ENCODE measurements at regions not wholly inside any gene's neighbourhood (a gene's known extent, or its start where the extent isn't known, plus 50 kb on each side); places are given as distances from the start of the nearest gene placed in this dataset.

GRCh38 chr10:131844529-131845084, 56.2 kb upstream of the PPP2R2D start:
- H3K27ac ChIP-seq, result no peak overlapping the region
- ChIA-PET POLR2A (ENCODE audit: low non-redundant PET) (no interaction called here), CTCF (no interaction called here)

DNA sequence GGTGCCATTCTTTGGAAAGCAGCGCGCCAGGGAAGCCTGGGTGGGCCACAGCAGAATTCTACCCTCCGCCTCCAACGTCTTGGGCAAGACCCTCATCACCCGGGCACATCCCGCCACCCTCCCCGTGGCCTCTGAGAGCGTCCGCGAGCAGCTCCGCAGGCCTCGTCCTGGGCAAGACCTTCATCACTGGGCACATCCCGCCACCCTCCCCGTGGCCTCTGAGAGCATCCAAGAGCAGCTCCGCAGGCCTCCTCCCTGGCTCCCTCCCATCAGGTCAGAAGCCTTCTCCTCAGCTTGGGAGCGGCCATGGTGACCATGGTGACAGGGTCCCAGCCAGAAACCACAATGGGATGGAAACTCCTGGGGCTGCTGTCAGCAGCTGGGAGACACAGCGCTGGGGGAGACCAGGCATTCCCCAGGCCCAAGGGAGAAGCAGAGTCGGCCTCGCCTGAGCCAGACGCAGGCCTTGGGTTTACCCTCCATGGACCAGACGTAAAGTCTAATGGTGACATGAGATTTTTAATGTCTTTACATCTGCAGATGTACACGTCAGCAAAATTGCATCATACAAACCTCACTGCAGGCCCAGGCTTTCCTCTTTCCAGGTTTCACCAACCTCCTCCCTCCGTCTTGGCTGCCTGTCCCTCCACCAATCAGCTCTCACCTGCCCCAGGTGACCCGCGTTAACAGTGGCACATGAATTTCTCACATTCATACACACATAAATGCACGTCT, 55.1 kb upstream of the PPP2R2D start:
- TF ChIP-seq, protein P1, sequence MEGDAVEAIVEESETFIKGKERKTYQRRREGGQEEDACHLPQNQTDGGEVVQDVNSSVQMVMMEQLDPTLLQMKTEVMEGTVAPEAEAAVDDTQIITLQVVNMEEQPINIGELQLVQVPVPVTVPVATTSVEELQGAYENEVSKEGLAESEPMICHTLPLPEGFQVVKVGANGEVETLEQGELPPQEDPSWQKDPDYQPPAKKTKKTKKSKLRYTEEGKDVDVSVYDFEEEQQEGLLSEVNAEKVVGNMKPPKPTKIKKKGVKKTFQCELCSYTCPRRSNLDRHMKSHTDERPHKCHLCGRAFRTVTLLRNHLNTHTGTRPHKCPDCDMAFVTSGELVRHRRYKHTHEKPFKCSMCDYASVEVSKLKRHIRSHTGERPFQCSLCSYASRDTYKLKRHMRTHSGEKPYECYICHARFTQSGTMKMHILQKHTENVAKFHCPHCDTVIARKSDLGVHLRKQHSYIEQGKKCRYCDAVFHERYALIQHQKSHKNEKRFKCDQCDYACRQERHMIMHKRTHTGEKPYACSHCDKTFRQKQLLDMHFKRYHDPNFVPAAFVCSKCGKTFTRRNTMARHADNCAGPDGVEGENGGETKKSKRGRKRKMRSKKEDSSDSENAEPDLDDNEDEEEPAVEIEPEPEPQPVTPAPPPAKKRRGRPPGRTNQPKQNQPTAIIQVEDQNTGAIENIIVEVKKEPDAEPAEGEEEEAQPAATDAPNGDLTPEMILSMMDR (conservative IDR thresholded peaks at IDR 0.05; ENCODE audit: low read depth), result no peak
- POLR2A ChIA-PET (ENCODE audit: low non-redundant PET), result no interaction called here
- CTCF ChIA-PET, result no interaction called here
- DNase-seq (ENCODE audit: low spot score), result no peak
- H3K27ac ChIP-seq, result no peak overlapping the region

More at GRCh38 chr10:131844529-131845084, 56.2 kb upstream of the PPP2R2D start:
- no peak for DNase-seq (ENCODE audit: low spot score)
- TF ChIP-seq, protein P1 (conservative IDR thresholded peaks at IDR 0.05; ENCODE audit: low read depth), result no peak

DNA sequence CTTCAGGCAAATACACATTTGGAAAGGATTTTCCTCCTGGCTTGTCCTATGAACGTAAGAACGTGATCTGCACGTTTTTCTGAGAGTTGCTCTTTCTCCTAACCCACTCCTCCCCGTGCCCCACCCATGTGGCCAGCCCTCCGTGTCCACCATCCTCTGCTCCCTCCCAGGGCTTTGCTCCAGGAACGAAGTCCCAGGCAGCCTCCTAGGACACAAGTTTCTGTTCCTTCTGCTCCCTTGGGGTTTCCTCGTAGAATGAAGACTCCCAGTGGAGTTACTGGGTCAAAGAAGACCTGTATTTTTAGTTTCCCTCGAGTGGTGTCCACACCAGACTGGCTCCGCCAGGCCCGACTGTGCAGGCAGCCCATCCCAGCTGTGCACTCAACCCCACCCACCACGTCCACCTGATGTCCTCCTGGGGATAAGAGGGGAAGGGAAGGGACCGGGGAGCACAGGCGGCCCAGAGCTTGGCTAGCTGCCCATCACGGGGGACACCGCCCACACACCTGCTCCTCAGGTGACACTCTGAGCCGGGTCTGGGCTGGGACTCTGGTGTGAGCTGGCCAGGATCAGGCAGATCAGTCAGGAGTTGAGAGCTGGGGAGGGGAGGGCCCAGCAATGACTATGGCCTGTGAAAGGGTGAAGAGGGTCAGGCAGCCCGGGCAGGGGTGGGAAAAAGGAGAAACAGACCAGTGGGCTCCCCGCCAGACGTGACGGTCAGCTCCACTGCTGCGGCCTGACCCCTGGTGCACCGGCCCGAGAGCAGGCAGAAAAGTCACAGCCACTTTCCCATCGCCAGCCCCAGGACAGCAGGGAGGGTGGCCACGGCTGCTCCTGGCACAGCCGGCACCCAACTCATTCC, 54.3 kb upstream of the PPP2R2D start:
- ChIA-PET CTCF (interaction anchor here (0.6 kb wide), 1 partner anchor 393 kb away, joined by 3 read pairs; no protein-coding TSS in a partner anchor), POLR2A (ENCODE audit: low non-redundant PET) (no interaction called here)
- H3K27ac ChIP-seq, result no peak overlapping the region
- DNase-seq (ENCODE audit: low spot score), result no peak
- TF ChIP-seq, protein P1 (conservative IDR thresholded peaks at IDR 0.05; ENCODE audit: low read depth), result no peak

DNA sequence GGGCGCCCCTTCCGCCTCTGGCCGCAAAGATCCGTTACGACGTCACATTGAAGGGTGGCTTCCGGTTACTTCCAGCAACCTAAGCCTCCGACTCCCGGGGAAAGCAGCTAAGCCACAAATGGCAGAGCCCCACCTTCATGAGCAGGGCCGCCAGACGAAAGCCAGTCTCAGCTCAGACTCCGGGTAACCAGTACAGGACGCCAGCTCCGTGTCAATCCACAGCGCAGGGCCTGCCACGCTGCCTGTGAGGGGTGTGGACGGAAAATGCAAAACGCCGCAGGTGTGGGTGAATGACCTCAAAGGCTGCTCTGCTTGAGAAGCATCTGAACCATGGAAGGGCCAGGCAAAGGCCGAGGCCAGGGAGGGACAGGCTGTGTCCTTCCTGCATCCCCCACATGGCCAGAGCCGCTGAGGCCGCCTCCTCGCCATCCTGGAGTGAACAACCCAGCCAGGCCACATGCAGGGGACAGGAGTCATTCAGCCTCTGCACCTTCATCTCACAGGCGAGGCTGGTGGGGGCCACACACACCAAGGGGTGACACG, 53.5 kb upstream of the PPP2R2D start:
- ChIA-PET POLR2A (ENCODE audit: low non-redundant PET) (no interaction called here), CTCF (interaction anchor here (0.6 kb wide), 2 partner anchors 302 to 393 kb away, joined by 3 read pairs; no protein-coding TSS in a partner anchor)
- TF ChIP-seq, protein P1 (conservative IDR thresholded peaks at IDR 0.05; ENCODE audit: low read depth), result no peak
- no peak overlapping the region for H3K27ac ChIP-seq
- DNase-seq (ENCODE audit: low spot score), result no peak

- CTCF ChIA-PET, result no interaction called here
- no peak overlapping the region for H3K27ac ChIP-seq
- TF ChIP-seq, protein P1 (conservative IDR thresholded peaks at IDR 0.05; ENCODE audit: low read depth), result no peak
- DNase-seq (ENCODE audit: low spot score), result no peak
- POLR2A ChIA-PET (ENCODE audit: low non-redundant PET), result no interaction called here
Observed at GRCh38 chr10:131848296-131848695, 52.5 kb upstream of the PPP2R2D start.
